ENCODE measurements at regions not wholly inside any gene's neighbourhood (a gene's known extent, or its start where the extent isn't known, plus 50 kb on each side); places are given as distances from the start of the nearest gene placed in this dataset.

DNA sequence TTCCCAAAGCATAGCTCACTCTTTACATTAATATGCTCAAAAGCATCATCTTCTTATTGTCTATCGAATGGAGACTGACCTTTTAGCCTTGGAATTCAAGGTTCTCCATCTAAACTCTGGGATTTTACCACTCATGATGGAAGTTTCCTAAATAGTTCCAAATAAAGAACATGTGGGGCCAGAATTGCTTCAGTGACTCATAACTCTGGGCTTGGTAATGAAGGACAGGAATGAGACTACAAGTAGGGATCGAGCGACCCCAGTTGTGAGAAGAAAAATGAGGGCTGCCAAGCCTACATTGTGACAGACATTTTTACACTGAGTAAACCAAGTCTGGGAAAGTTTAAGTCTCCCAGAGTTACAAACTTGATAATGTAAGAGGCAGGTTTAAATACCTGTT, 269.9 kb downstream of the CBLL2 start:
- no peak overlapping the region for H3K4me2 ChIP-seq (ENCODE audit: low read length)
- H3K36me3 ChIP-seq (ENCODE audit: insufficient read depth, low read length) = no peaks in the 10 kb centered on the region
- H3K27ac ChIP-seq (ENCODE audit: low read length) = no peak overlapping the region

DNA sequence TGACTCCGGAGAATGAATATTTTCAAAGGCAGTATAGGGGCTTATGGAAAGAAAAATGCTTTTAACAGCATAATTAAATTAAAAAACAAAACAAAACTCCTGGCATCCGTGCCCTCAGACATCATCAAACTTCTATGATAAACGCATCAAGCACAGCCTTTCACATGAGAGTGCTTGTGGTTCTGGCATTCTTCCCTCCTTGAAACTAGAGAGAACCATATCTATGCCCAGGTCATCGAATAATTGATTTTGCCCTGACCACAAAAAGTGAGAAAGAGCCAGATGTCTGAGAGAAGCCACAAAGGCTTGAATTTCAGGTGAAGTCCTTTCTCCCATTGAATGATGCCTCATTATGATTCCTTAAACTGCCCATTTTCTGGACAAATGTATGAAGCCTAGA, 286.8 kb downstream of the CBLL2 start:
- Histone ChIP-seq H3K79me2 (replicated peaks; ENCODE audit: insufficient read depth, low read length) (no peaks in the 10 kb centered on the region), H3K4me2 (ENCODE audit: low read length) (no peak overlapping the region), H2AFZ (ENCODE audit: low read depth, low read length) (no peak overlapping the region), H3K9me2 (ENCODE audit: insufficient read depth, low read length) (no peaks in the 10 kb centered on the region), H3K9me3 (ENCODE audit: low read length) (no peaks in the 10 kb centered on the region), H3K4me3 (ENCODE audit: low read length) (no peak overlapping the region), H3K36me3 (ENCODE audit: insufficient read depth, low read length) (no peaks in the 10 kb centered on the region), H3K9ac (ENCODE audit: low read length) (no peak overlapping the region), H3K27me3 (ENCODE audit: insufficient read depth, low read depth, low read length) (no peaks in the 10 kb centered on the region), H4K20me1 (ENCODE audit: insufficient read depth) (no peaks in the 10 kb centered on the region), H3K27ac (ENCODE audit: low read length) (no peak overlapping the region), H3F3A (ENCODE audit: insufficient read depth, low read length, poor library complexity, severe bottlenecking) (no peaks in the 10 kb centered on the region)
- TF ChIP-seq EZH2 (IDR thresholded peaks at IDR 0.05; ENCODE audit: borderline replicate concordance, insufficient read depth, low read length, poor library complexity, severe bottlenecking) = no peak
- TF ChIP-seq POLR2AphosphoS5 (IDR thresholded peaks at IDR 0.05) = no peak
- TF ChIP-seq, protein P1, sequence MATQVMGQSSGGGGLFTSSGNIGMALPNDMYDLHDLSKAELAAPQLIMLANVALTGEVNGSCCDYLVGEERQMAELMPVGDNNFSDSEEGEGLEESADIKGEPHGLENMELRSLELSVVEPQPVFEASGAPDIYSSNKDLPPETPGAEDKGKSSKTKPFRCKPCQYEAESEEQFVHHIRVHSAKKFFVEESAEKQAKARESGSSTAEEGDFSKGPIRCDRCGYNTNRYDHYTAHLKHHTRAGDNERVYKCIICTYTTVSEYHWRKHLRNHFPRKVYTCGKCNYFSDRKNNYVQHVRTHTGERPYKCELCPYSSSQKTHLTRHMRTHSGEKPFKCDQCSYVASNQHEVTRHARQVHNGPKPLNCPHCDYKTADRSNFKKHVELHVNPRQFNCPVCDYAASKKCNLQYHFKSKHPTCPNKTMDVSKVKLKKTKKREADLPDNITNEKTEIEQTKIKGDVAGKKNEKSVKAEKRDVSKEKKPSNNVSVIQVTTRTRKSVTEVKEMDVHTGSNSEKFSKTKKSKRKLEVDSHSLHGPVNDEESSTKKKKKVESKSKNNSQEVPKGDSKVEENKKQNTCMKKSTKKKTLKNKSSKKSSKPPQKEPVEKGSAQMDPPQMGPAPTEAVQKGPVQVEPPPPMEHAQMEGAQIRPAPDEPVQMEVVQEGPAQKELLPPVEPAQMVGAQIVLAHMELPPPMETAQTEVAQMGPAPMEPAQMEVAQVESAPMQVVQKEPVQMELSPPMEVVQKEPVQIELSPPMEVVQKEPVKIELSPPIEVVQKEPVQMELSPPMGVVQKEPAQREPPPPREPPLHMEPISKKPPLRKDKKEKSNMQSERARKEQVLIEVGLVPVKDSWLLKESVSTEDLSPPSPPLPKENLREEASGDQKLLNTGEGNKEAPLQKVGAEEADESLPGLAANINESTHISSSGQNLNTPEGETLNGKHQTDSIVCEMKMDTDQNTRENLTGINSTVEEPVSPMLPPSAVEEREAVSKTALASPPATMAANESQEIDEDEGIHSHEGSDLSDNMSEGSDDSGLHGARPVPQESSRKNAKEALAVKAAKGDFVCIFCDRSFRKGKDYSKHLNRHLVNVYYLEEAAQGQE (IDR thresholded peaks at IDR 0.05; ENCODE audit: borderline replicate concordance) = no peak
- no peak for TF ChIP-seq RAD21 (conservative IDR thresholded peaks at IDR 0.05)
- no peak for TF ChIP-seq TAF1 (IDR thresholded peaks at IDR 0.05; ENCODE audit: low read depth)
- TF ChIP-seq, protein P2, sequence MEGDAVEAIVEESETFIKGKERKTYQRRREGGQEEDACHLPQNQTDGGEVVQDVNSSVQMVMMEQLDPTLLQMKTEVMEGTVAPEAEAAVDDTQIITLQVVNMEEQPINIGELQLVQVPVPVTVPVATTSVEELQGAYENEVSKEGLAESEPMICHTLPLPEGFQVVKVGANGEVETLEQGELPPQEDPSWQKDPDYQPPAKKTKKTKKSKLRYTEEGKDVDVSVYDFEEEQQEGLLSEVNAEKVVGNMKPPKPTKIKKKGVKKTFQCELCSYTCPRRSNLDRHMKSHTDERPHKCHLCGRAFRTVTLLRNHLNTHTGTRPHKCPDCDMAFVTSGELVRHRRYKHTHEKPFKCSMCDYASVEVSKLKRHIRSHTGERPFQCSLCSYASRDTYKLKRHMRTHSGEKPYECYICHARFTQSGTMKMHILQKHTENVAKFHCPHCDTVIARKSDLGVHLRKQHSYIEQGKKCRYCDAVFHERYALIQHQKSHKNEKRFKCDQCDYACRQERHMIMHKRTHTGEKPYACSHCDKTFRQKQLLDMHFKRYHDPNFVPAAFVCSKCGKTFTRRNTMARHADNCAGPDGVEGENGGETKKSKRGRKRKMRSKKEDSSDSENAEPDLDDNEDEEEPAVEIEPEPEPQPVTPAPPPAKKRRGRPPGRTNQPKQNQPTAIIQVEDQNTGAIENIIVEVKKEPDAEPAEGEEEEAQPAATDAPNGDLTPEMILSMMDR (IDR thresholded peaks at IDR 0.05; ENCODE audit: poor library complexity, severe bottlenecking) = no peak
- TF ChIP-seq EP300 (conservative IDR thresholded peaks at IDR 0.05; ENCODE audit: poor library complexity, severe bottlenecking) = no peak
- no peak for TF ChIP-seq SMC3 (conservative IDR thresholded peaks at IDR 0.05; ENCODE audit: poor library complexity)
- TF ChIP-seq MXI1 (conservative IDR thresholded peaks at IDR 0.05; ENCODE audit: poor library complexity, severe bottlenecking) = no peak

More for the DNA sequence above, 269.9 kb downstream of the CBLL2 start:
- Histone ChIP-seq H3F3A (ENCODE audit: insufficient read depth, low read length, poor library complexity, severe bottlenecking) (no peaks in the 10 kb centered on the region), H2AFZ (ENCODE audit: low read depth, low read length) (no peak overlapping the region), H3K9ac (ENCODE audit: low read length) (no peak overlapping the region), H4K20me1 (ENCODE audit: insufficient read depth) (no peaks in the 10 kb centered on the region), H3K9me3 (ENCODE audit: low read length) (no peaks in the 10 kb centered on the region), H3K9me2 (ENCODE audit: insufficient read depth, low read length) (no peaks in the 10 kb centered on the region), H3K4me3 (ENCODE audit: low read length) (no peak overlapping the region), H3K79me2 (replicated peaks; ENCODE audit: insufficient read depth, low read length) (no peaks in the 10 kb centered on the region), H3K27me3 (ENCODE audit: insufficient read depth, low read depth, low read length) (no peaks in the 10 kb centered on the region)
- TF ChIP-seq RAD21 (conservative IDR thresholded peaks at IDR 0.05) = no peak
- TF ChIP-seq SMC3 (conservative IDR thresholded peaks at IDR 0.05; ENCODE audit: poor library complexity) = no peak
- TF ChIP-seq, protein P2 (IDR thresholded peaks at IDR 0.05; ENCODE audit: poor library complexity, severe bottlenecking) = no peak
- TF ChIP-seq MXI1 (conservative IDR thresholded peaks at IDR 0.05; ENCODE audit: poor library complexity, severe bottlenecking) = no peak
- no peak for TF ChIP-seq EZH2 (IDR thresholded peaks at IDR 0.05; ENCODE audit: borderline replicate concordance, insufficient read depth, low read length, poor library complexity, severe bottlenecking)
- TF ChIP-seq, protein P1 (IDR thresholded peaks at IDR 0.05; ENCODE audit: borderline replicate concordance) = no peak
- no peak for TF ChIP-seq TAF1 (IDR thresholded peaks at IDR 0.05; ENCODE audit: low read depth)
- TF ChIP-seq POLR2AphosphoS5 (IDR thresholded peaks at IDR 0.05) = no peak
- TF ChIP-seq EP300 (conservative IDR thresholded peaks at IDR 0.05; ENCODE audit: poor library complexity, severe bottlenecking) = no peak

Data from neural cell (in vitro differentiated cells).